ENCODE measurements at regions not wholly inside any gene's neighbourhood (a gene's known extent, or its start where the extent isn't known, plus 50 kb on each side); places are given as distances from the start of the nearest gene placed in this dataset.

DNA sequence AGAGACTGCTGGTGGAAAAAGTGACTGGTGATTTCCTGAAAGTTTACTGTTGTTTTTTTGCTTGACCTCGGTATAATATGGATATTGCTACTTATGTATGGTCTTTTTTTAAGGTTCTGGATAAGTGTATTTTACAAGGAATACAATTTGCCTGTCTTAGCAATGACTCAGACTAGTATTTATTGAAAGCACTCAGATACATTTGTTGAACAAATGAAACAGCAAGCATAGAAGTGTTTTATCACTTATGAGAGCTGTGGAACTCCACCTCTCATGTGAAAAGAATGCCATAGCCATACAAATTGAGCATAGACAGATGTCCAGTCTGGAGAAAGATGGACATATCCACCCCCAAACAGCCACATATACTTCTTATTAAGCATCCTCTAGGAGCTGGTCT is 340.4 kb upstream of the FBXO33 start:
- no peak for DNase-seq (ENCODE audit: low read depth, low spot score)

DNA sequence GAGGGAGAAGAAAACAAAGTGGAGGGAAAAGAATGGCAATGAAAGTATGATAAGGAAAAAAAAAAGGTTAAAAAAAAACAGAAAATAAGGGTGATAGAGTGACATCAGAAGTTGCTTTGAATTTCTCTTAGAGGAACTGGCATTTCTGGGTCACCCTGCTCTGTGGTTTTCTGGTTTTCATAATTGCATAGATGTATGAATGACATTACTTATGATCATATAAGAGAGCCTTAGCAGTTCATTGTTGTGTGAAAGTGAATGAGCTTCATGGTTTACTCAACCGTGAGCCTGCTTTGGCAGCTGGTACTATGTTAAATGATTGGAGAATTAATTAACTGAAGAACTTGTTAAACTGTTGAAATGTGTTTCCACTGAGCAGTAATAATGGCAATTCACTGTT is 336.4 kb upstream of the FBXO33 start:
- DNase-seq (ENCODE audit: low read depth, low spot score): no peak

DNA sequence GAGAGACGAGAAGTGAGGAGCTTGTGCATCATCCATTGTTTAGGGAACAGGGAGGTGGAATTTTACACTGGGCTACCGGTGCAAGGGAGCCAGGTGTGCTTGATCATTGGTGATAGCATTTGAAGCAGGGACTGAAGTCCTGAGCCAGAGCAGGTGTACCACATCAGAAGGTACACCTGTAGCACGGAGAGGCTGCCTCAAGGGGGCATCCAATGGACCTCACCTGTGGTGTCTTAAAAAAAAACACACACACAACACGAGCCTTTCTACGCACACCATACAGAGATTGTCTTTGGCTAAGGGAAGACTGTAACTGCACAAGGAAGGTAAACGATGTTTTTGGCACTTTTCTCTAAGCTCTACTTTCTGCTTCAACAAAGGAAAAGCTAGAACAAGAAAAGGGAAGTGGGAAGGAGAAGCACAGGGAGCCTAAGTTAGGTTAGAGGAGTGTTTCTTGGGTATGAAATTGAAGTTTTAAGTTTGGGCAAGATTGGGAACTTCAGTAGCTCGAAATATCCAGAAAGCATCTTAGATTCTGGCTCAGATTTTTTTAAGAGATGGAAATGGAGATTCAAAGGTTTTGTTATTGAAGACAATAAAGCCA is 334.3 kb upstream of the FBXO33 start:
- no peak for DNase-seq (ENCODE audit: low read depth, low spot score)

DNA sequence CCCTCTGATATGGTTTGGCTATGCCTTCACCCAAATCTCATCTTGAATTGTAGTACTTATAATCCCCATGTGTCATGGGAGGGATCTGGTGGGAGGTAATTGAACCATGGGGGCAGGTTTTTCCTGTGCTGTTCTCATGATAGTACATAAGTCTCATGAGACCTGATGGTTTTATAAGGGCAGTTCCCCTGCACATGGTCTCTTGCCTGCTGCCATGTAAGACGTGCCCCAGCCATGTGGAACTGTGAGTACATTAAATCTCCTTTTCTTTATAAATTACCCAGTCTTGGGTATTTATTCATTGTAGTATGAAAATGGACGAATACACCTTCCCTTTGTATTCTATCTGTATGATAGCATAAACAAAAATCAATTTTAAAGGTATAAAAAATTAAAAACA is 333.4 kb upstream of the FBXO33 start:
- no peak for DNase-seq (ENCODE audit: low read depth, low spot score)

DNA sequence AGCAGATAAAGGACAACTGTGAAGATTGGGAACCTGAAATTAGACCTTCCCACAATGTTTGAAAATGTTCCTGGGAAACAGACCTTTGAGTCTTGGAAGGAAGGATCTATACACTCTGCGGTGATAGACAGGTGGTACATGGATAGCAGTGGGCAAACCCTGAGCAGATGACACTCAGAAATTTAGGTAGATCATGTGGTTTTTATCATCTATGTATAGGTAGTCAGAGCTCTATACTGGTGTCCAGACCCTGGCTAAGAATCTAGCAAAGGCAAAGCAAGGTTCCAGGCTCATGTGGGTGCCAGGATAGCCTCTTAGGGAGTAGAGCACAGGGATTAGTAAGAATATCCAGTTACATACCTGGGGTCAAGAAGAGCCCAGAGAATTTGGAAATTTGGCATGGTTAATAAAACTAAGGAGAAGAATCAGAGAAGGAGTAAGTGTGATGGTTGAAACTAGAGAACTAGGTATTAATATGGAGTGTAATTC is 331.2 kb upstream of the FBXO33 start:
- DNase-seq (ENCODE audit: low read depth, low spot score): no peak

DNA sequence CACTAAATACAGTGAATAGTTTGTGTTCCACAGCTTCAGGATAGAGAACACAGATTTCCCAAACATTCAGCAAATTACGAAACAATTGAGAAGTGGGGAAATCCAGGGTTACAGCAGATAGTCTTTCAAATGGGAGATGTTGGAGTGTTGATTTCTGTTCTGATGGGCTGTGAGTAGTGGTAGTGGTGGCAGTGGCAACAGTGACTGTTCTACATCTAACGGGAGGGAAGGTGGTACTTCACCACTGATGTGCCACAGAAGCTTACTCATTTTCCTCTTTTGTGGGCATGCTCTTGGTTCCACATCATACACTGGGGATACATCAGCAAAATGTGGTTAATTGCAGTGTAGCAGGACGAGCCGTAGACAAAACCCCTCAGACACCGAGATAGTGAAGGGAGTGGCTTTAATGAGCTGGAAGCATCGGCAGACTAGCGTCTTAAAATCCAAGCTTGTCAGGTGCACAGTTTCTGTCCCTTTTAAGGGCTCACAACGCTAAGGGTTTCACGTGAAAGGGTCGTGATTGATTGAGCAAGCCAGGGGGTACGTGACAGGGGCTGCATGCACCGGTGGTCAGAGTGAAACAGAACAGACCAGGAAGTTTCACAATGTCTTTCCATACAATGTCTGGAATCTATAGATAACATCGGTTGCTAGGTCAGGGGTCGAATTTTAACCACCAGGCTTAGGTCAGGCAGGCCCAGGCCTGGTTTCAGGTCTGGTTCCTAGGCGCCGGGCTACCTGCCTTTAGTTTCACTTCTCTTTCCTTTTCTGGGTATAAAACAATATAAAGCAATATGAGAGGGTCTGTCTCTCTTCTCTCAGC is 330.6 kb upstream of the FBXO33 start:
- no peak for DNase-seq (ENCODE audit: low read depth, low spot score)

DNA sequence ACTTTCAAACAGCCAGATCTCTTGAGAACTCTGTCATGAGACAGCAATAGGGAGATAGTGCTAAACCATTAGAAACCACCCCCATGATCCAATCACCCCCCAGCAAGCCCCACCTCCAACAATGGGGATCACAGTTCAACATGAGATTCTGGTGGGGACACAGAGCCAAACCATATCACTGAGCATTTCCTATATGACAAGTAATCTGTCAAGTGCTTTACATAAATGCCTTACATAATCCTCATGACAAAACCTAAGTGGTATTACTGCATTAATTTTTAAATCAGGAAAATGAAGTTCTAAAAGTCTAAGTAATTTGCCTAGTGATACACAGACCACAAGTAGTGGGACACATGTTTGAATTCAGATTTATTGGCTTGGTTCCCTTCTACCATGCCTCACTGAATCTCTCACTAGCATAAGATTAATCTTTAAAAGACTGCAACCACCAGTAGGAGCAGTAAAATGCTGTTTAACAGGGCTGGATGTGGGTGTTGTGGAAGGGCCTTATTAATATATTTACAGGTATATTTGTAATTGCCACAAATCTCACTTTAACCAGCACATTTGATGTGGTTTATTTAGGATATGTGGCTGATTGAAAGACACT is 323.1 kb upstream of the FBXO33 start:
- peak; percentile 1 for DNase-seq (ENCODE audit: low read depth, low spot score)

DNA sequence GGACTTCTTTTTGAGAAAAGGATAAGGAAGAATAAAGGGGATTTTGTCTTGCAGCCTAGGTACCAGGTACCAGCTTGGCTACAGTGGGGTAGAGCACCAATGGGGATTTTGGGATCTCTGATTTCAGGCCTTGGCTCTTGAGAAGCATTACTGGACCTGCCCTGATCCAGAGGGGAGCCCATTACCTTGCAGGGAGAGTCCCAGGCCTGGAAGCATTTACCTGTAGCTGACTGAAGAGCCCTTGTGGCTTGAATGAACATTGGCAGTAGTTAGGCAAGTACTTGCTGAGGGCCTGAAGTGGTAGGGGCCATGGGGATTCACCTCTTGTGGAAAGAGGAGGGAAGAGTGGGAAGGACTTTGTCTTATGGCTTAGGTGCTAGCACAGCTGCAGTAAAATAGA is 308.2 kb upstream of the FBXO33 start:
- DNase-seq (ENCODE audit: low read depth, low spot score): no peak

DNA sequence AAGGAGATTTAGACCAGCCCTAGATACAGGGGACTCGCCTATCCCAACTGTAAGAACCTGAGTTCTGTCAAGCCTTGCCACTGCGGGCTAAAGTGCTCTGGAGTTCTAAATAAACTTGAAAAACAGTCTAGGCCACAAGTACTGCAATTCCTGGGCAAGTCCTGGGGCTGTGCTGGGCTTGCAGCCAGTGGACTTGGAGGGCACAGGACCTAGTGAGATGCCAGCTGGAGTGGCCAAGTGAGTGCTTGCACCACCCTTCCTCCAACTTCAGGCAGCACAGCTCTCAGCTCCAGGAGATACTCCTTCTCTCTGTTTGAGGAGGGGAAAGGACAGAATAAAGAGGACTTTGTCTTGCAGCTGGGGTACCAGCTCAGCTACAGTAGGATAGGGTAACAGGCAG is 307.6 kb upstream of the FBXO33 start:
- DNase-seq (ENCODE audit: low read depth, low spot score): no peak

DNA sequence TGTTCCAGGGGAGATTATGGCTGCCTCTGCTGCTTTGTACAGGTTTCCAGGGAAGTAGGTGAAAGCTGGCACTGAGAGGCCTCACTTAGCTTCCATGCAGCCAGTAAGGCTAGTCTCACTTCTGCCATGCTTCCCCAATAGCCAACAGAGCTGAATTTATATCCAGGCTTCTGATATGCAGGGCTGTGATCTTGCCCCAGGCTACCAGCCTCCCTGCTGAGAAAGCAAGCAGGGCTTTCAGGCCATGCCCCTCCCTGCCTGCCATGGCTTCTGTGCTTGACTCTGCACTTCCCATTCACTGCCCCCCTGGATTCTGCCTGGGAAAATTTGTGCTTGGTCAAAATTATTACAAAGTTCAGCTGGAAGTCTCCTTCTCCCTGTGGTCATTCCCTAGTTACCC is 302.1 kb upstream of the FBXO33 start:
- no peak for DNase-seq (ENCODE audit: low read depth, low spot score)

DNA sequence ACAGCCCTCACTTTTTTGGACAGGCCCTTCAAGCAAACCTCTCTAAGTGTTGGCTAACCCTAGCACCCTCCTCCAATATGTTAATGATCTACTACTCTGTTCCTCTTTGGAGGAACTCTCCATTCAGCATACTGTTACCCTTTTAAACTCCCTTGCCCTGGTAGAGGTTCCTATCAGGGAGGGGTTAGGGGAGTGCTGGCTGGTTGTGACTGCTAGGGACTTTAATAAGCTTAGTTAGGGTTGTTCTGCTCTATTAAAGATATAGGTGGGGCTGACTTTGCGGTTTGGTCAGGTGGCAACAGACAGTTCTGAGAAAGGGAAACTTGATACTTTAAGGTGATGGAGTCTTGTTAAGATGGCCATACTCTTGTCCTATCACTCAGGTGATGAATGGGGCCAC is 301.5 kb upstream of the FBXO33 start:
- no peak for DNase-seq (ENCODE audit: low read depth, low spot score)

DNA sequence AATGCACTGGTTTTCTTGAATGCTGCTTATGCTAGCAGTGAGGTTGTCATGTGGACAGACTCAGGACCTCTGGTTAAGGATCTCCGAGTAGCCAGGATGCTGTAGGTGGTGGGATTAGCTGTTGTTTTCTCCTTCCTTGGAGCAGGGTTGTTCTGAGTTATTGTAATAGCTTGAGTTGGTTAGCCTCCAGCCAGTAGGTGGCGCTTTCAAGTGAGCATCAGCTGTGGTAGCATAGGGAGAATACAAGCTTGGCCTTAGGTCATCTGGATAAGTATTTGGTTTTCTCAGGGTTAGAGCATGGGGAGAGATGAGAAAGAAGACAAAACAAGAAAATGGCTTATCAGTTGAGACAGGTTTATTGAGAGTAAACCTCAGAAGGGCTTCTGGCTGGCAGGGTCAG is 299.7 kb upstream of the FBXO33 start:
- no peak for DNase-seq (ENCODE audit: low read depth, low spot score)

DNA sequence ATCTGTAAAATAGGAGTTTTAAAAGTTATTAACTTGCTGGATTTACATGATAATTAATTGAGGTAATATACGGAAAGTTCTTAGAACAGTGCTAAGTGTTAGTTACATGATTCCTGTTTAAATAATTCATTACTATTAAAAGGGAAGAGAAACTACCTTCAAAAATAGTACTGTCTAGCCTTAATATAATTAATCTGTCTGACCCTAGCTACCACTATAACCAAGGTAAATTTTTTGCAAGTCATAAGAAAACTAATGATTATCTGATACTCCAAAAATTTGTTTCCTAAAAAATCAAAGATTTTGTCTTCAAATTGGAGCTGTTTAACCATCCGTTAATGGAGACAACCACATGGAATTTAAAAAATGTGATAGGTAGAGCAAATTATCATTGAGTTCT is 294.3 kb upstream of the FBXO33 start:
- no peak for DNase-seq (ENCODE audit: low read depth, low spot score)

DNA sequence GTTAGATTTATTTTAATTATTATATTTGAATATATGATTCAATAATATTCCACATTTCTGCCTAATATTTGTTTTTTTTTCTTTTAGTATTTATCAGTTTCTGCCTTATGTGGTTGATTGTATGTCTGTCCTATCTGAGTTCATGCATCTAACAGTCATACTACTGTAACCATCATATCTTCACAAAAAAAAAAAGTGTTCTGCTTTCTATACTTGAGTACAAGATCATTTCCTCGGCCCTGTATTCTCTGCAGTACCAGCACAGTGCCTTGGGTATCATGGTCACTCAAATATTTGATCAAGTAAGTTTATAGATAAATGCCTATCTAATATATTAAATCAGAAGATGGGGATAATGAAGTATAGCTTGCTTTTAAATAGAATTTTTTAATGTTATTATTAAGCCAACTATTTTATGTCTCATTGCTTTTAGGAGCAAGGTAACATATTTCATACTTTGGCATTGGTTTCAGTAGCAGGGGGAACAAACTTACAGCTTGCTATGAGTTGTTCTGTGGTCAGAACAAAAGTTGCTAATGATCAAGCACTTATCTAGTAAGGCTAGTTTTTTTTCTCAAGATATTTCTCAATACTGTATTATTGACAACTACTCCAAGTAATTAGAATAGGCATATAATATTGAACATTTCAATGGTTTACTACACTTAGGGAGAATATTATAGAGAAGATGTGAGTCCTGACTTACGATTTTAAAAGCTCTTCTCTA is 290.5 kb upstream of the FBXO33 start:
- DNase-seq (ENCODE audit: low read depth, low spot score): no peak

DNA sequence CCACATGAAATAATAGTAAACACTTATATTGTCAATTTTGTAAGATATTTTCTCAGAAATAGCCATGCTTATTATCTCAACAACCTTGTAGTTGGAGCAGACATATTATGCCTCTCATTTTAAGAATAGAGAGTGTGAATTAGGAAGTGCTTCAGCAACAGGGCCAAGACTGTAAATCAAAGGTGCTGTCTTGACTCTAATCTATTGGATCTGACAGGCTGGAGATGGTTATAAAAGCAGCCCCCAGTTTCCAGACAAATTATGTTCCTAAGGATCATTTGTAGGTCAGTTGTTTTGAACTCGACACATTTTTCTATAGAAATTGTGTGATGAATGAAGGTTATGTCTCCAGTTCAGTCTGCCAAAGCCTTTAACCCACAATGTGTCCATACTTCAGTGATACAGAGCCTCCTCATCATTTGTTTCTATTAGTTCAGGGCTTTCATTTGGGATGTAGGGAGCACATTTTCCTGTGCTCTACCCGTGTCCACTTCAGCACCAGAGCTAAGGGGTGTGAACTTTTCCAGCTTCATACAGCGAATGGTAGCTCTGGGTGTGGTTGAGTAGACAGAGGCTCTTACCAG is 284.8 kb upstream of the FBXO33 start:
- no peak for DNase-seq (ENCODE audit: low read depth, low spot score)

DNA sequence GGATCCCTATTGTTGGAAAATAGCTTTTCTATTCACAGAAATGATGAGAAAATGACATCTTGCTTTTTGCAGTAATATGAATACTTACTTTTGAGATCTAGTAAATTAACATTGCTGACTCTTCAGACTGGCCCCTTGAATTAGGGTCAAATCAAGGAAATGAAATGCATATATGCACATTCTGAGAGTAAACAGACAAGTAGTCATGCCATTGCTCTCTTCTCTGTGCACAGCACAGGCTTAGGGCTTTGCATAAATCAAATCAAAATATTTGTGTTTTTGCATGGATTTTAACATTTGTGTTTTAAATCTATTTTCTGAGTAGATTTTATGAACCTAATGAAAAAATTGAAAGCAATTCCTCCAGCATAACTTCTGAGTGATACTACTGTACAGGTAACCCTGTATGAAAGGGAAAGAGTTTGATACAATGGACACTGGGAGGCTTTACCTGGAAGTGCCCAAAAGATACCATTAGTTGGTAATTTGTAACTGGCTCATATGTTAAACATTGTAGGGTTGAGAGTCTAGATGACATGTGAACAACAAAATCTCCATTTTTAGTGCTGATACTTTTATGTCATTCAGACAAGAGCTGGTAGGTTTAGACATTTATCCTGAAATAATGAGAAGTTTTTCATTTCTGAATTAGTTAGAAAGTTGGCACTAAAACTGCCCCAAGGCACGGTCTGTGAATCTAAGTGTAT is 280.2 kb upstream of the FBXO33 start:
- DNase-seq (ENCODE audit: low read depth, low spot score): no peak

DNA sequence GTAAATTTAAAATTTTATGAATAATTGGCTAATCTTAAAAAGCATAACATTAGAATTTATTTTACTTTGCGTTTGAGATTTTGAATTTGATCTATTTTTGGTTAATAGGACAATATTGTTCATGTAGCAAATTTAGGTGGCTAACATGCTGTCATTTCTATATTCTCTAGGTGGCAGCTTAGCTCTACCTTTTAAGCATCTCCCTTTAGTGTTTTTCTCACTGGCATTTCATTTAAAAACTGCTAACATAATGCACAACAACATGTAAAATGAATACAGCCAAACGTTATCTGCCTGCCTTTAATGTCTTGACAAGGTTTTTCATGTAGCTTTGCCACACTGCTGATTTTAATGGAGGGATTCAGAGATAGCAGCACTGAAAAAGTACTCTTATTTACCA is 272.4 kb upstream of the FBXO33 start:
- DNase-seq (ENCODE audit: low read depth, low spot score): no peak

DNA sequence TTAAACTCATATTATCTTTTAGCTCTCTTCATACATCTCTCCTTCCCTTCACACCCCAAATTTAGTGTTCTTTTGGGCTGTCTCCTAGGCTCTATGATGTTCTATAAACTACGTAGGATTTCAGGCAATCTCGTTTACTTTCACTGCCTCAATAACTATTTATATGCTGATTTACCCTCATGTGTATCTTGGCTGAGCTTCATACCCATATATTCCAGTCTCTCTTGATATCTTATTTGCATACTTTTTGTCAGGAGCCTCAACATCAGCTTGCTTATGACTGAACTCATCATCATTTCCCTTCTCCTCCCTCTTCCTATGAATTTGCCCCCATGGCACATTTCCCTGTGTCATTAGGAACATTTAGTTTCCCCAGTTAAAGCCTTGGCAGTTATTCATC is 262.1 kb upstream of the FBXO33 start:
- DNase-seq (ENCODE audit: low read depth, low spot score): no peak

DNA sequence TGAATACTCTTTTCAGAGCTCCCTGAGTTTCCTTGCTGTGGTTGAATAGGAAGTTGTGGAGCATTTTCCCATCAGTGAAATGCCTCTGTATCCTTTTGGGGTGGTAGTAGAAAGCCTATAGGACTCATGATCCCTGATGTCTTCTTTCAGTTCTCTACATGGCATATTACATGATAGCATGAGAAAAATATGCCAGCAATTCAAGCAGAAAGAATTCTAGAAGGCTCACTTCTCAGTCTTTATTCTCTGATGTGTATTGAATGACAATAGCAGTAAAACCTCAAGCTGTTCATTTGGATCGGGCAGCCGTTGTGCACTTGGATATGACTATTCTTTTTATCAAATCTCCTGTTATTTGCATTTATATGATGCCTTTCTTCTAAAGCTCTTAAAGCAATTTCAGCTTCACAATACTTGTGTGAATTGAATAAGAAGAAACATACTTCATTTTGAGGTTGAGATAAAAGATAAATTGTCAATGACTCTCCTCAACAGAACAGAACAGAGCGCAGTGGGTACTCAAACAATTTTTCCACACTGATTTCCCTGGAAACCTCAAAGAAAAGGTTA is 251.5 kb upstream of the FBXO33 start:
- peak; percentile 29 for DNase-seq (ENCODE audit: low read depth, low spot score)

DNA sequence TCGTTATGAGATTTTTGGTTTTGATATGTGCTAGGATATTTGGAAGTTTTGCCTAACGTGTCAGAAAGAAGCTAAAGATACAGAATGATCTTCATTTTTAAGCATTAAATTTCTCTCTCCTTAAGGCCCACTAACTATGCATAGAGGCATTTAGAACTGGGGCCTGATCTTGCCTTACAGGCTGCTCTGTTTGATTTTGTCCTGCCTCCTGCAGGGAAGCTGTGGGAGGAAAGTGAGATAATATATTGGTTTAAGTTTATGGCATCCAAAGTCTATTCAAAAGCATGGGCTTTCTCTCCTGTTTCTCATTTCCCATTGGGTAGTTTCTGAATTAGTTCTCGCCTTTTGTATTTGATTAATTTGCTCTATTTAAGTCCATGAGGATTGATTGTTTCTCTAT is 250.3 kb upstream of the FBXO33 start:
- DNase-seq (ENCODE audit: low read depth, low spot score): no peak
